Epithelial cell of esophagus (primary cell): ENCODE measurements at regions not wholly inside any gene's neighbourhood (a gene's known extent, or its start where the extent isn't known, plus 50 kb on each side); places are given as distances from the start of the nearest gene placed in this dataset.

Source experiments
- DNase-seq: peaks from one replicate; pipeline ENCODE4 v3.0.0; 2010; ENCODE audit warnings: low read depth
- H3K4me3 ChIP-seq: 2 replicates; pipeline ENCODE4 v1.5.1; 2011; ENCODE audit warnings: mild to moderate bottlenecking, low read length, control low read depth
- TF ChIP-seq, protein P1 (sequence below): IDR thresholded peaks from 2 replicates; pipeline ENCODE4 v1.5.1; 2011; ENCODE audit warnings: low read depth, mild to moderate bottlenecking, low read length, control low read depth, inconsistent platforms; ENCODE audit not compliant: insufficient read depth; ENCODE audit errors: missing control alignments

DNA sequence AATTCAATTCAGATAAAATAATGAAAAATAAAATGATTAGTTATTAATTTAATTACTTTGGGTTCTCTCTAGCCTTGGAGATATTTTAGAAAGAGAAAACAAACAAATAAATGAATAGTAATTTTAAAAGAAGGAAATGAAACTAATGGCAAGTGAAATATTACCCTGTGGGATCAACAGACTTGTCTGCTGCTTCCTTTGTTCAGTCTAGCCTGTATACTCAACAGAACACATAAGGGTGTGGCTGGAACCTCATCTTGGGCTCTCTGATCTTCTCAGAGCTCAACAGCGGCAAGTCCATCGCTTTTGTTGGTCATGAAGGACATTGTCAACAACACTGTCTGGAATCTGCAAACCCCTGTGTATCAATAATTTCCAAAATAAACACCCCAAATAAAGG, 904.9 kb downstream of the IPMK start:
- DNase-seq, result no peak
- no peak overlapping the region for H3K4me3 ChIP-seq
- TF ChIP-seq, protein P1, sequence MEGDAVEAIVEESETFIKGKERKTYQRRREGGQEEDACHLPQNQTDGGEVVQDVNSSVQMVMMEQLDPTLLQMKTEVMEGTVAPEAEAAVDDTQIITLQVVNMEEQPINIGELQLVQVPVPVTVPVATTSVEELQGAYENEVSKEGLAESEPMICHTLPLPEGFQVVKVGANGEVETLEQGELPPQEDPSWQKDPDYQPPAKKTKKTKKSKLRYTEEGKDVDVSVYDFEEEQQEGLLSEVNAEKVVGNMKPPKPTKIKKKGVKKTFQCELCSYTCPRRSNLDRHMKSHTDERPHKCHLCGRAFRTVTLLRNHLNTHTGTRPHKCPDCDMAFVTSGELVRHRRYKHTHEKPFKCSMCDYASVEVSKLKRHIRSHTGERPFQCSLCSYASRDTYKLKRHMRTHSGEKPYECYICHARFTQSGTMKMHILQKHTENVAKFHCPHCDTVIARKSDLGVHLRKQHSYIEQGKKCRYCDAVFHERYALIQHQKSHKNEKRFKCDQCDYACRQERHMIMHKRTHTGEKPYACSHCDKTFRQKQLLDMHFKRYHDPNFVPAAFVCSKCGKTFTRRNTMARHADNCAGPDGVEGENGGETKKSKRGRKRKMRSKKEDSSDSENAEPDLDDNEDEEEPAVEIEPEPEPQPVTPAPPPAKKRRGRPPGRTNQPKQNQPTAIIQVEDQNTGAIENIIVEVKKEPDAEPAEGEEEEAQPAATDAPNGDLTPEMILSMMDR, result no peak

DNA sequence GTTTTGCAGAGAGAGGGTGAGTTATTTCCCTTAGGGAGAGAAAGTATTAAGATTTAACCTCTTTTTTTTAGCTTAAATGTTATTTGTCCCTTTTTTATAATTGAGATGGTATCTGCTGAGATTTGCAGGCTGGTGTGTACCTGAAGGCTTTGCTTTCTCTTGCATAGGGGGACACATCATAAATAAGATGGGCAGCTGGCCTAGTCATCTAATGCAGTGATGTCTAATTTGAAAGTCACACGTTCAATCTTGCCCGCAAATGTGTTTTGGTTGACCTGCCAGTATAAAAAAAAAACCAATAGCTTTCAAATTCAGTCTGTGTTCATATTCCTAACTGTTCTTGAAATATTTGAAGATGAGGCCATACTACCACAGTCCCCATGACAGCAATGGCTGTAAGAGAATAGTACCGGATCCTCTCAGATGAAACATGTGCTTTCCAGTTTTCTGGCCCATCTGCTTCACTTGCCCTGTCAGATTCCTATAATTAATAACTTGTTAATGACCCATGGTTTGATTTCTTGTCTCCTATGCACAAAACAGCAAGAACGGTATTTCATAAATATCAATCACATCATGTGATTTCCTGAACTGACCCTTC, 914.2 kb downstream of the IPMK start:
- no peak for DNase-seq
- no peak overlapping the region for H3K4me3 ChIP-seq
- TF ChIP-seq, protein P1, result no peak

DNA sequence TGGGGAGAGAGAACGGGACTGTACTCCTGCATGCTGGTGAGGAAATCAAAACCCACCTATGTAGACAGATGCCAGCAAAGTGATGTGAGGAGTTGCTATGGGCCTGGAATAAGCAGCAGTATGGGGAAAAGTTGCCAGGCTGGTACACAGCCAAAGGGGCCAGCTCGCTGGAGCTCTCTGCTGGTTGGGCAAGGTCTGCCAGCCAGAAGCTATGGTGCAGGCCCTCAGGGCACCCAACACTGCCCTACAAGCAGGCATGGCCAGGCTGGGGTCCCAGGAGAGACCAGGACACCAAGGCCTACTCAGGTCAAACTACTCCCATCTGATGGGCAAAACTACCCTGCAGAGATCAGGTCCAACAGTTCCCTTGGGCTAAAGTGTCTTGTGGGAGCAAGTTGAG, 916.6 kb downstream of the IPMK start:
- DNase-seq, result no peak
- H3K4me3 ChIP-seq, result no peak overlapping the region
- TF ChIP-seq, protein P1, result no peak

DNA sequence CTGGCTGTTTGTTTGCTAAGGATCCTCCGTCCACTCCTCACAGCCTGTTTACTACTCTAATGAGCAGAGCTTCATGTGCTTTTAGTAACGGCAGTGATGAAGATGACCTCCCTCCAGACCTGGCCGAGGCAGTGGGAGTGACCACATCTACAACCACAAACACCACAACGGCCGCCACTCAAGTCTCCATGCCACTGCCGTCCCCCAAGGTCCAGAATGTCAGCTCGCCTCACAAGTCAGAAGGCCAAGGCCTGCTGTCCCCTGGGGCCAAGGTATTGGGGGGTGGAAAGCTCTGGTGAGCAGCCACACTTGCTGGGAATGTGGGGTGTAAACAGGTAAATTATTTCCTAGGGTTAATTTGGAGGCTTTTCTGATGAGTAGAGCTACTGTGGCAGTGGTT, 926.4 kb downstream of the IPMK start:
- DNase-seq, result no peak
- TF ChIP-seq, protein P1, result no peak
- H3K4me3 ChIP-seq, result no peak overlapping the region

DNA sequence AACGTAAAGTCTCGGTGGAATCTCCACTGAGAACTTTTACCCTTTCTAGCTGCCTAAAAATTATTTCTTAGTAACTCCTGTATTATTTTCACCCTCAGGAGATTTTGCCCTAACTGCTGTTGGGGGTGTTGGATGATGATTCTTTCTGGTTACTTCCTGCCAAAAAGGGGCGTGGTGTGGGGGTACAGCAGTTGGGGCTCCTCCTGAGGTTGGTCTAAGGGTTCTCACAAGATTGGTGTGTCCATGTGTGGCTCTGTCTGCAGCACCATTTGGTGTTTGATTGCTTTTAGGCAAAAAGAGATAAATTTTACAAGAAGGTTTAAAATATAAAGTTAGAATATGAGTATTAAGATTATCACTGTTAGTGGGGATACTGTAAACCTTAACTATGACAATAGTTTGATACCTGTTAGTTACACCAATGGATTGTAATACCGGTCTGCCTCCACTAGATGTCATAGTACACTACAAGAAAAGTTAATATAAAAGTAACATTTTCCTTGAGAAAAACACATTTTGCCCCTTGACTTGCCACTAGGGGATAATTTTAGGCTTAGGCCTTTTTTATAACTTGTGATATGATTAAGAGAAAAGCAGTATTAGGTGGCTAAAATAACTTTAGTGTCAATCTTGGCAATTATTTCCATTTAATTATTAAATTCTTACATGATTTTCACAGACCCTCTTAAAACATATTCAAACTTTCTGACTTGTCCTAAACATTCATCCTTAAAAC, 928.7 kb downstream of the IPMK start:
- TF ChIP-seq, protein P1, result peak; percentile 60
- H3K4me3 ChIP-seq, result no peak overlapping the region
- DNase-seq, result peak; percentile 47

DNA sequence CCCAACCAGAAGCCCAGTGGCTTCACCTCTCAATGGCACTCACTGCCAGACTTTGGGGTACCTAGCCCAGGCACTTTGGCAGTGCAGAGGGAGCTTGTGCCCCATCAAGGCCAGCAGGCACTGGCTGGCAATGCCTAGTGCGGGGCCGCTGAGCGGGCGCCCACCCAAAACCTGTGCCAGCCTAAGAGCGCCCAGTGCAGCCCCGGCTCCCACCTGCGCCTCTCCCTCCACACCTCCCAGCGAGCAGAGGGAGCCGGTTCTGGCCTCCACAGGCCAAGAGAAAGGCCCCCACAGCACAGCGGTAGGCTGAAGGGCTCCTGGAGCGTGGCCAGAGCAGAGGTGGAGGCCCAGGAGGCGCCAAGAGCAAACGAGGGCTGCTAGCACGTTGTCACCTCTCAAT, 930.8 kb downstream of the IPMK start:
- no peak for DNase-seq
- H3K4me3 ChIP-seq, result no peak overlapping the region
- TF ChIP-seq, protein P1, result no peak

DNA sequence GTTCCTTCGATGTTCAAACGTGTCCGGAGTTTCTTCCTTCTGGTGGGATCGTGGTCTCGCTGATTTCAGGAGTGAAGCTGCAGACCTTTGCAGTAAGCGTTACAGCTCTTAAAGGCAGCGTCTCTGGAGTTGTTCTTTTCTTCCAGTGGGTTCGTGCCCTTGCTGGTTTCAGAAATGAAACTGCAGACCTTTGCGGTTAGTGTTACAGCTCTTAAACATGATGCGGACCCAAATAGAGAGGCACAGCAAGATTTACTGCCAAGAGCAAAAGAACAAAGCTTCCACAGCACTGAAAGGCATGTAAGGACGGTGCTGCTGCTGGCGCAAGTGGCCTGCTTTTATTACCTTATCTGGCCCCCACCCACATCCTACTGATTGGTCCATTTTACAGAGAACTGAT, 931.4 kb downstream of the IPMK start:
- no peak overlapping the region for H3K4me3 ChIP-seq
- DNase-seq, result no peak
- TF ChIP-seq, protein P1, result no peak
